ENCODE measurements at regions not wholly inside any gene's neighbourhood (a gene's known extent, or its start where the extent isn't known, plus 50 kb on each side); places are given as distances from the start of the nearest gene placed in this dataset.

- no peak overlapping the region for H3K27ac ChIP-seq (ENCODE audit: low read depth in 2 of 2, low read length in 2 of 2)
- no peak overlapping the region for H3K9ac ChIP-seq (ENCODE audit: low read length in 3 of 3)
- H3K4me3 ChIP-seq (ENCODE audit: low read length in 3 of 3) = no peak overlapping the region
- no peaks in the 10 kb centered on the region for H3K9me3 ChIP-seq (ENCODE audit: control insufficient read depth in 2 of 3, insufficient read depth in 1 of 3, low read length in 3 of 3)
- H3K4me1 ChIP-seq (ENCODE audit: control insufficient read depth in 2 of 3, insufficient read depth in 2 of 3, low read depth in 1 of 3, low read length in 3 of 3) = no peaks in the 10 kb centered on the region
- no peaks in the 10 kb centered on the region for H3K27me3 ChIP-seq (ENCODE audit: control insufficient read depth, insufficient read depth, low read length)
- DNase-seq = no peak
- FAIRE-seq = no peak
- intact Hi-C loops (cut with DNase I) = no loop called here
- TF ChIP-seq, protein P1, sequence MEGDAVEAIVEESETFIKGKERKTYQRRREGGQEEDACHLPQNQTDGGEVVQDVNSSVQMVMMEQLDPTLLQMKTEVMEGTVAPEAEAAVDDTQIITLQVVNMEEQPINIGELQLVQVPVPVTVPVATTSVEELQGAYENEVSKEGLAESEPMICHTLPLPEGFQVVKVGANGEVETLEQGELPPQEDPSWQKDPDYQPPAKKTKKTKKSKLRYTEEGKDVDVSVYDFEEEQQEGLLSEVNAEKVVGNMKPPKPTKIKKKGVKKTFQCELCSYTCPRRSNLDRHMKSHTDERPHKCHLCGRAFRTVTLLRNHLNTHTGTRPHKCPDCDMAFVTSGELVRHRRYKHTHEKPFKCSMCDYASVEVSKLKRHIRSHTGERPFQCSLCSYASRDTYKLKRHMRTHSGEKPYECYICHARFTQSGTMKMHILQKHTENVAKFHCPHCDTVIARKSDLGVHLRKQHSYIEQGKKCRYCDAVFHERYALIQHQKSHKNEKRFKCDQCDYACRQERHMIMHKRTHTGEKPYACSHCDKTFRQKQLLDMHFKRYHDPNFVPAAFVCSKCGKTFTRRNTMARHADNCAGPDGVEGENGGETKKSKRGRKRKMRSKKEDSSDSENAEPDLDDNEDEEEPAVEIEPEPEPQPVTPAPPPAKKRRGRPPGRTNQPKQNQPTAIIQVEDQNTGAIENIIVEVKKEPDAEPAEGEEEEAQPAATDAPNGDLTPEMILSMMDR (IDR thresholded peaks at IDR 0.05; ENCODE audit: borderline replicate concordance, extremely low read depth, insufficient read depth) = no peak
- H3K36me3 ChIP-seq (ENCODE audit: control insufficient read depth in 2 of 3, insufficient read depth in 3 of 3, low read length in 3 of 3) = no peaks in the 10 kb centered on the region
Measured at GRCh38 chr5:93304456-93305250, 276.4 kb downstream of the NR2F1-AS1 start.

GRCh38 chr5:93303291-93303691 lies 277.7 kb downstream of the NR2F1-AS1 start:
- Histone ChIP-seq H3K4me3 (ENCODE audit: low read length in 3 of 3) (no peak overlapping the region), H3K27me3 (ENCODE audit: control insufficient read depth, insufficient read depth, low read length) (no peaks in the 10 kb centered on the region), H3K9ac (ENCODE audit: low read length in 3 of 3) (no peak overlapping the region), H3K36me3 (ENCODE audit: control insufficient read depth in 2 of 3, insufficient read depth in 3 of 3, low read length in 3 of 3) (no peaks in the 10 kb centered on the region), H3K4me1 (ENCODE audit: control insufficient read depth in 2 of 3, insufficient read depth in 2 of 3, low read depth in 1 of 3, low read length in 3 of 3) (no peaks in the 10 kb centered on the region), H3K27ac (ENCODE audit: low read depth in 2 of 2, low read length in 2 of 2) (no peak overlapping the region), H3K9me3 (ENCODE audit: control insufficient read depth in 2 of 3, insufficient read depth in 1 of 3, low read length in 3 of 3) (no peaks in the 10 kb centered on the region)
- intact Hi-C loops (cut with DNase I) = no loop called here
- TF ChIP-seq, protein P1 (IDR thresholded peaks at IDR 0.05; ENCODE audit: borderline replicate concordance, extremely low read depth, insufficient read depth) = no peak
- FAIRE-seq (no peak), DNase-seq (no peak)

GRCh38 chr5:93302711-93303110 lies 278.3 kb downstream of the NR2F1-AS1 start:
- Histone ChIP-seq H3K27ac (ENCODE audit: low read depth in 2 of 2, low read length in 2 of 2) (no peak overlapping the region), H3K9ac (ENCODE audit: low read length in 3 of 3) (no peak overlapping the region), H3K4me3 (ENCODE audit: low read length in 3 of 3) (no peak overlapping the region), H3K27me3 (ENCODE audit: control insufficient read depth, insufficient read depth, low read length) (no peaks in the 10 kb centered on the region), H3K36me3 (ENCODE audit: control insufficient read depth in 2 of 3, insufficient read depth in 3 of 3, low read length in 3 of 3) (no peaks in the 10 kb centered on the region), H3K9me3 (ENCODE audit: control insufficient read depth in 2 of 3, insufficient read depth in 1 of 3, low read length in 3 of 3) (no peaks in the 10 kb centered on the region), H3K4me1 (ENCODE audit: control insufficient read depth in 2 of 3, insufficient read depth in 2 of 3, low read depth in 1 of 3, low read length in 3 of 3) (no peaks in the 10 kb centered on the region)
- no peak for FAIRE-seq
- TF ChIP-seq, protein P1 (IDR thresholded peaks at IDR 0.05; ENCODE audit: borderline replicate concordance, extremely low read depth, insufficient read depth) = no peak
- DNase-seq = no peak
- intact Hi-C loops (cut with DNase I) = no loop called here
